Activated CD4-positive, alpha-beta T cell treated with anti-CD3 and anti-CD28 coated beads, Interleukin-2, amount 50 U/mL, for 16 hours (primary cell): ENCODE measurements at regions not wholly inside any gene's neighbourhood (a gene's known extent, or its start where the extent isn't known, plus 50 kb on each side); places are given as distances from the start of the nearest gene placed in this dataset.
"Not testable (repeated sequence)": the region's sequence is repeated elsewhere in the genome, so short reads cannot be mapped to it uniquely, and the experiment has no call there.

Source experiments
- DNase-seq: peaks from one replicate; pipeline ENCODE4 v3.0.0-alpha.2; 2020

GRCh38 chr17:34472363-34472762 lies 107.0 kb upstream of the TMEM132E start:
- no peak for DNase-seq

- not testable (repeated sequence) for DNase-seq
These were observed 108.1 kb upstream of the TMEM132E start for GRCh38 chr17:34471278-34471677.

GRCh38 chr17:34465789-34466188 lies 102.8 kb upstream of the CCL1 start:
- no peak for DNase-seq

GRCh38 chr17:34464812-34465211 lies 101.8 kb upstream of the CCL1 start:
- DNase-seq, result no peak

GRCh38 chr17:34458266-34458665 lies 95.2 kb upstream of the CCL1 start:
- no peak for DNase-seq

- DNase-seq, result no peak
These were observed 93.1 kb upstream of the CCL1 start for GRCh38 chr17:34456121-34456520.

- no peak for DNase-seq
These were observed 89.7 kb upstream of the CCL1 start for GRCh38 chr17:34452769-34453168.

GRCh38 chr17:34451313-34451712 lies 88.3 kb upstream of the CCL1 start:
- DNase-seq, result no peak

GRCh38 chr17:34447406-34447805 lies 84.4 kb upstream of the CCL1 start:
- no peak for DNase-seq

GRCh38 chr17:34445101-34445500 lies 82.1 kb upstream of the CCL1 start:
- no peak for DNase-seq

- peak; percentile 8 for DNase-seq
These were observed 80.8 kb upstream of the CCL1 start for GRCh38 chr17:34443619-34444469.

- DNase-seq, result no peak
These were observed 79.5 kb upstream of the CCL1 start for GRCh38 chr17:34442387-34443111.

GRCh38 chr17:34437188-34437587 lies 74.2 kb upstream of the CCL1 start:
- no peak for DNase-seq

- DNase-seq, result peak; percentile 3
These were observed 73.6 kb upstream of the CCL1 start for GRCh38 chr17:34436607-34437006.

GRCh38 chr17:34435182-34435928 lies 72.3 kb upstream of the CCL1 start:
- DNase-seq, result no peak

- DNase-seq, result no peak
These were observed 71.0 kb upstream of the CCL1 start for GRCh38 chr17:34434052-34434451.

- DNase-seq, result no peak
These were observed 61.9 kb upstream of the CCL1 start for GRCh38 chr17:34424814-34425491.

GRCh38 chr17:34423978-34424813 lies 61.2 kb upstream of the CCL1 start:
- DNase-seq, result no peak

GRCh38 chr17:34423315-34423714 lies 60.3 kb upstream of the CCL1 start:
- DNase-seq, result not testable (repeated sequence)

- DNase-seq, result no peak
These were observed 57.9 kb upstream of the CCL1 start for GRCh38 chr17:34420900-34421299.

GRCh38 chr17:34420254-34420766 lies 57.3 kb upstream of the CCL1 start:
- peak; percentile 71 for DNase-seq

GRCh38 chr17:34416116-34416515 lies 53.1 kb upstream of the CCL1 start:
- no peak for DNase-seq
